ENCODE measurements at regions not wholly inside any gene's neighbourhood (a gene's known extent, or its start where the extent isn't known, plus 50 kb on each side); places are given as distances from the start of the nearest gene placed in this dataset.

- H3K4me3 Mint-ChIP-seq, result no peak overlapping the region
- ChIA-PET POLR2A (no interaction called here), CTCF (no interaction called here)
- no peaks in the 10 kb centered on the region for H3K36me3 Mint-ChIP-seq (ENCODE audit: low read depth)
- H3K27ac Mint-ChIP-seq, result no peak overlapping the region
- H3K27me3 Mint-ChIP-seq, result peaks cover 4% of the 10 kb centered on the region
- DNase-seq, result no peak
- H3K9me3 Mint-ChIP-seq, result no peaks in the 10 kb centered on the region
- no peaks in the 10 kb centered on the region for H3K4me1 Mint-ChIP-seq
These were observed 252.9 kb upstream of the ZFP64 start for GRCh38 chr20:52444455-52444854.

- ChIA-PET POLR2A (no interaction called here), CTCF (no interaction called here)
- H3K9me3 Mint-ChIP-seq, result no peaks in the 10 kb centered on the region
- no peak overlapping the region for H3K27ac Mint-ChIP-seq
- H3K4me1 Mint-ChIP-seq, result no peaks in the 10 kb centered on the region
- H3K36me3 Mint-ChIP-seq (ENCODE audit: low read depth), result no peaks in the 10 kb centered on the region
- no peak overlapping the region for H3K4me3 Mint-ChIP-seq
- DNase-seq, result no peak
- peaks cover 4% of the 10 kb centered on the region for H3K27me3 Mint-ChIP-seq
These were observed 252.3 kb upstream of the ZFP64 start for GRCh38 chr20:52443874-52444273.

GRCh38 chr20:52441710-52442109 is 250.1 kb upstream of the ZFP64 start:
- Mint-ChIP-seq H3K36me3 (ENCODE audit: low read depth) (no peaks in the 10 kb centered on the region), H3K27ac (no peak overlapping the region), H3K27me3 (peaks cover 4% of the 10 kb centered on the region), H3K9me3 (no peaks in the 10 kb centered on the region), H3K4me1 (no peaks in the 10 kb centered on the region), H3K4me3 (no peak overlapping the region)
- ChIA-PET CTCF (no interaction called here), POLR2A (no interaction called here)
- no peak for DNase-seq

DNA sequence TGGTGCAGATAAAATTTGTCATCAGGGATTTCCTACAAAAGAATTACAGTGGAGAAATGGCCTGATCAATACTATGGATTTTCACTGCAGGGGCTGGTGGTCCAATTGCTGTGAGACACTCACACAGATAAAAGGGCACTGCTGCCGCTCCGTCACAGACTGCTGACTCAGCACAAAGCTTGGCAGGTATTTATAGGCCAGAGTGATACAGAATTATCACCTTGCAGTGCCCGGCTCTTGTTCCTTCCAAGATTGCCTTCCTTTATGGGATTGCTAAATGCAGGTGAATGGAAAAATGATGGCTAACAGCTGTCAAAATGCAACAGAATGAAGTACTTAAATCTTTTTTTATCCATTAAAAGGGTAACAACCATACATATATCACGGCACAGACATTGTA is 247.8 kb upstream of the ZFP64 start:
- Mint-ChIP-seq H3K36me3 (ENCODE audit: low read depth) (no peaks in the 10 kb centered on the region), H3K4me3 (no peak overlapping the region), H3K4me1 (no peaks in the 10 kb centered on the region), H3K27ac (no peak overlapping the region), H3K9me3 (no peaks in the 10 kb centered on the region), H3K27me3 (peaks cover 4% of the 10 kb centered on the region)
- ChIA-PET POLR2A (no interaction called here), CTCF (no interaction called here)
- DNase-seq, result no peak

DNA sequence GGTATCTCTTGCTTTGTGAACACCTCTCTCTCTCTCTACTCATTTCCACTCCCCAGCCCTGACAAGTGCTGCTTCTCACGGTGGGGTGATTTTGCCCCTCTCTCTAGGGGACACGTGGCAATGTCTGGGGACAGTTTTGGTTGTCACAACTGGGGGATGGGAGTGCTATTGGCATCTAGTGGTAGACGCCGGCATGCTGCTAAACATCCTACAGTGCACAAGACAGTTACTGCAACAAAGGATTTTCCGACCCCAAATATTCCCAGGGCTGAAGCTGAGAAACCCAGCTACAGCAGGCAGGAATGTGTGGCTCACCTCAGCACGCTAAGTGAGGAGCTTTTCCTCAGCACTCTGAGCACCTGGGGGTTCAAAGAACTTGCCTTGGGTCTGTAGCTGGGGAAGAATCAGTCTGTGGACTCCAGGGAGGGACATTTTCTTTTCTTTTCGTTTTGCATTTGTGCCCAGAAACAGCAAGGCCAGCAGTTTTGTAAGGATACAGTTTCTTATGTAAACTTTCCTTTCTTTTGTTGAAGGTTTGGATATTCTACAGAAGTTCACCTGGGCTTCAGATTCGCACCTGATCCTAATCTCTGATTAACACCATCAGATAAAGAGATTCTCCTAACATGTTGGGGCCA is 246.9 kb upstream of the ZFP64 start:
- Mint-ChIP-seq H3K27ac (no peak overlapping the region), H3K4me3 (no peak overlapping the region), H3K9me3 (no peaks in the 10 kb centered on the region), H3K27me3 (peaks cover 4% of the 10 kb centered on the region), H3K4me1 (no peaks in the 10 kb centered on the region), H3K36me3 (ENCODE audit: low read depth) (no peaks in the 10 kb centered on the region)
- no peak for DNase-seq
- POLR2A ChIA-PET, result no interaction called here
- CTCF ChIA-PET, result interaction anchor here (0.6 to 1.1 kb wide), 2 partner anchors 38 to 691 kb away, joined by 3 to 4 read pairs; no protein-coding TSS in a partner anchor

GRCh38 chr20:52434453-52434852 is 242.9 kb upstream of the ZFP64 start:
- Mint-ChIP-seq H3K27me3 (no peaks in the 10 kb centered on the region), H3K27ac (no peak overlapping the region), H3K4me3 (no peak overlapping the region), H3K4me1 (no peaks in the 10 kb centered on the region), H3K36me3 (ENCODE audit: low read depth) (no peaks in the 10 kb centered on the region), H3K9me3 (peaks cover 10% of the 10 kb centered on the region)
- CTCF ChIA-PET, result no interaction called here
- no peak for DNase-seq
- POLR2A ChIA-PET, result interaction anchor here (0.7 kb wide), 1 partner anchor 25 kb away, joined by 3 read pairs; no protein-coding TSS in a partner anchor

DNA sequence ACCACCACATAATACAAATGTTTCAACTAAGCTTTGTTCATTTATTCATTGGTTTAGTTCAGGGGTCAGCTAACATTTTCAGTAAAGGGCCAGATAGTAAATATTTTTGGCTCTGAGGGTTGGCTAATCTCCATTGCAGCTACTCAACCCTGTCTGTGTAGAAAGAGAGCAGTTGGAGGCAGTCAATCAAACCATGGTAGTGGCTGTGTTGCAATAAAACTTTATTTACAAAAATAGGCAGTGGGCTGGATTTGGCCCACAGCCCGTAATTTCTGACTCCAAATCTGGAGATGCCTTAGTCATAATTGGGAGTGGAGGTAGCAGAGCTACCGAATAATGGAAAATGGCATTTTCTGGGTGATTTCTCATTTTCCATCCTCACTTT is 242.5 kb upstream of the ZFP64 start:
- ChIA-PET CTCF (no interaction called here), POLR2A (interaction anchor here (0.7 kb wide), 1 partner anchor 24 kb away, joined by 3 read pairs; no protein-coding TSS in a partner anchor)
- H3K4me1 Mint-ChIP-seq, result no peaks in the 10 kb centered on the region
- H3K27me3 Mint-ChIP-seq, result no peaks in the 10 kb centered on the region
- no peaks in the 10 kb centered on the region for H3K36me3 Mint-ChIP-seq (ENCODE audit: low read depth)
- H3K4me3 Mint-ChIP-seq, result no peak overlapping the region
- DNase-seq, result no peak
- H3K27ac Mint-ChIP-seq, result no peak overlapping the region
- peaks cover 14% of the 10 kb centered on the region for H3K9me3 Mint-ChIP-seq

DNA sequence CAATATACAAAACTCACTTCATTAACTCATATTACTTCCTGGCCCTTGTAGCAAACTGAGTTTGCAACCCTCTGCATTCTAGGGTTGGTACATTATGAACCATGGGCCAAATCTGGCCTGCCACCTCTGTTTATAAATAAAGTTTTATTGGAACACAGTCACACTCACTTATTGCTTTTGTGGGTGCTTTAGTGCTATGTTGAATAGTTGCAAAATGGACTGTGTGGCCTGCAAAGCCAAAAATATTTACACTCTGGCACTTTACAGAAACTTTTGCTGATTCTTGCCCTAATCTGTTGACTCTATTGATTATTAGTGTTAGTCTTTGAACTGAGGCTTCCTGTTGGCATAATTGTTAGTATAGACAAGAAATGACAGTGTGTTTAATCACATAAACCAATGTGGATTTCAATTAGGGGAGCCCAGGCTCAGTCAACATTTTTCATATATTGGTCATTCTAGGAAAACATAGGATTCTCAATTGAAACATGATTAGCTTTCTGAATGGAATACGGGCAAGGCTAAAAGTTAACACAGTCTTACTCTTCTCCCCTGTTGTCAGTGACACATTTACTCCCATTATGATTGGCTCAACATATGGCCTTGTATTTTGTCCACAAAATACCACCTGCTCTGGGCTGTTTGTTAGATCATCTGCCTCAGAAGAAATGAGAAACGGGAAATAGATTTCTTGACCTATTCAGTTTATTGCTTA is 241.9 kb upstream of the ZFP64 start:
- Mint-ChIP-seq H3K4me3 (no peak overlapping the region), H3K27ac (no peak overlapping the region), H3K36me3 (ENCODE audit: low read depth) (no peaks in the 10 kb centered on the region), H3K27me3 (no peaks in the 10 kb centered on the region), H3K4me1 (no peaks in the 10 kb centered on the region), H3K9me3 (peaks cover 17% of the 10 kb centered on the region)
- CTCF ChIA-PET, result interaction anchor here (0.7 kb wide), 1 partner anchor 510 kb away, joined by 4 read pairs; no protein-coding TSS in a partner anchor
- POLR2A ChIA-PET, result no interaction called here
- DNase-seq, result no peak

- H3K9me3 Mint-ChIP-seq, result peaks cover 17% of the 10 kb centered on the region
- no peaks in the 10 kb centered on the region for H3K27me3 Mint-ChIP-seq
- no peaks in the 10 kb centered on the region for H3K36me3 Mint-ChIP-seq (ENCODE audit: low read depth)
- H3K27ac Mint-ChIP-seq, result no peak overlapping the region
- H3K4me1 Mint-ChIP-seq, result no peaks in the 10 kb centered on the region
- POLR2A ChIA-PET, result no interaction called here
- no peak overlapping the region for H3K4me3 Mint-ChIP-seq
- CTCF ChIA-PET, result interaction anchor here (0.7 kb wide), 1 partner anchor 510 kb away, joined by 4 read pairs; no protein-coding TSS in a partner anchor
- no peak for DNase-seq
These were observed 241.2 kb upstream of the ZFP64 start for GRCh38 chr20:52432740-52433139.

DNA sequence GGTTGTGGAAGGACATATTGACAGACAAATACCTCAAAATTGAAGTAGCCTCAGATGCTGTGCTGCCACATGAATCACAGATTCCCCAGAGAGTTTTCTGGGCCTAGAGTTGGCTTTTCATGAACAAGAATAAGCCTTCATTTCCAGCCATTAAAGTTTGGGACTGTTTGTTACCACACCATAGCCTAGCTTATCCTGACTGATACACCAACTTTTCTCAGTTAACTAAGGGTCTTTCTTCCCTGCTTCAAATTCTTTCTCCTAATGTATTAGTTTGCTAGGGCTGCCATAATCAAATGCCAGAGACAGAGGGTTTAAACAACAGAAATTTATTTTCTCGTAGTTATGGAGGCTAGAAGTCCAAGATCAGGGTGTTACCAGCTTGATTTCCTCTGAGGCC is 237.4 kb upstream of the ZFP64 start:
- CTCF ChIA-PET, result no interaction called here

DNA sequence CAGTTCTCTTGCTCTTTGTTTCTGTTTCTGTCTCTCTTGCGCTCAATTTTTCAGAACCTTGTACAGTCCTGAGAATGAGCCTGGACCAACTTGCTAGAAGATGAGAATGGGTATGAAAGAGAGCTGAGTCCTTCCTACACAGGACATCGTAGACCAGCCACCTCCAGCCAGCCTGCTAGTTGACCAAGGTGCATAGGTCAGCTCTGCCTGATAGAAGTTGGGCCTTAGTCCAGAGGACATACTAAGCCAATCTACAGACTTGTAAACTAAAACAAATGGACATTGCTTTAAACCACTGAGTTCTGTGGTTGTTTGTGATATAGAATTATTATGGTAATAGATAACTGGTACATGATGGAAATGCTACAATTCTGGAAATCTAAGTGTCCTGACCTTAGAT is 236.4 kb upstream of the ZFP64 start:
- no peak overlapping the region for H3K27ac Mint-ChIP-seq
- peaks cover 21% of the 10 kb centered on the region for H3K9me3 Mint-ChIP-seq
- no peak overlapping the region for H3K4me3 Mint-ChIP-seq
- ChIA-PET POLR2A (no interaction called here), CTCF (interaction anchor here (1.0 kb wide), 1 partner anchor 24 kb away, joined by 3 read pairs; no protein-coding TSS in a partner anchor)
- H3K27me3 Mint-ChIP-seq, result no peaks in the 10 kb centered on the region
- H3K36me3 Mint-ChIP-seq (ENCODE audit: low read depth), result no peaks in the 10 kb centered on the region
- peaks cover 4% of the 10 kb centered on the region for H3K4me1 Mint-ChIP-seq
- DNase-seq, result no peak

More for the DNA sequence above, 237.4 kb upstream of the ZFP64 start:
- no peak overlapping the region for H3K4me3 Mint-ChIP-seq
- H3K27ac Mint-ChIP-seq, result no peak overlapping the region
- no peaks in the 10 kb centered on the region for H3K36me3 Mint-ChIP-seq (ENCODE audit: low read depth)
- POLR2A ChIA-PET, result no interaction called here
- H3K4me1 Mint-ChIP-seq, result peaks cover 4% of the 10 kb centered on the region
- no peaks in the 10 kb centered on the region for H3K27me3 Mint-ChIP-seq
- DNase-seq, result no peak
- H3K9me3 Mint-ChIP-seq, result peaks cover 21% of the 10 kb centered on the region

- CTCF ChIA-PET, result interaction anchor here (1.5 kb wide), 1 partner anchor 19 kb away, joined by 5 read pairs; no protein-coding TSS in a partner anchor
These were observed 235.3 kb upstream of the ZFP64 start for GRCh38 chr20:52426856-52427255.

DNA sequence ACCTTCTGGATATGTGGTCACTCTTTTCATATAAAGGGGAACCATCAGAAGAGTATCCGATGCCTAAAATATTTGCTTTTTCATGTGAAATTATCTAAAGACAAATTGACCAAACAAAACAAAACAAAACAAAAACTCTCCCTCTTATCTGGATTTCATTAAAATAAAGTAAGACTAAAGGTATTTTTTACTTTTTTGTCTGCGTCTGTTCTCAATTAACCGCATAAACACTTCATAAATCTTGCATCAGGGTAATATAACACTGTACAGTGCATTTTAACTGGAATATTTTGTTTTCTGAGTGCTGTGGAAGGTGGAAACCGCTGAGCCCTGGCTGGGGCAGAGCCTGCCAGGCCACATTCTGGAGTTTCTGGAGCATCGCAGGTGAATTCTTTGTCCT is 234.1 kb upstream of the ZFP64 start:
- no peaks in the 10 kb centered on the region for H3K36me3 Mint-ChIP-seq (ENCODE audit: low read depth)
- CTCF ChIA-PET, result interaction anchor here (1.5 kb wide), 1 partner anchor 18 kb away, joined by 5 read pairs; no protein-coding TSS in a partner anchor

More at GRCh38 chr20:52426856-52427255, 235.3 kb upstream of the ZFP64 start:
- Mint-ChIP-seq H3K36me3 (ENCODE audit: low read depth) (no peaks in the 10 kb centered on the region), H3K4me1 (peaks cover 4% of the 10 kb centered on the region), H3K4me3 (no peak overlapping the region), H3K27me3 (no peaks in the 10 kb centered on the region), H3K9me3 (peaks cover 20% of the 10 kb centered on the region), H3K27ac (no peak overlapping the region)
- POLR2A ChIA-PET, result no interaction called here
- DNase-seq, result no peak

More for the DNA sequence above, 234.1 kb upstream of the ZFP64 start:
- Mint-ChIP-seq H3K27ac (no peak overlapping the region), H3K9me3 (peaks cover 15% of the 10 kb centered on the region), H3K27me3 (no peaks in the 10 kb centered on the region), H3K4me3 (no peak overlapping the region), H3K4me1 (peaks cover 4% of the 10 kb centered on the region)
- POLR2A ChIA-PET, result no interaction called here
- no peak for DNase-seq
